Umbilical cord (tissue), 1 donor: ENCODE measurements at regions not wholly inside any gene's neighbourhood (a gene's known extent, or its start where the extent isn't known, plus 50 kb on each side); places are given as distances from the start of the nearest gene placed in this dataset.

Experiments
- DNase-seq: peaks from one replicate; pipeline ENCODE4 v3.0.0-alpha.2; 2015; ENCODE audit warnings: low spot score

DNA sequence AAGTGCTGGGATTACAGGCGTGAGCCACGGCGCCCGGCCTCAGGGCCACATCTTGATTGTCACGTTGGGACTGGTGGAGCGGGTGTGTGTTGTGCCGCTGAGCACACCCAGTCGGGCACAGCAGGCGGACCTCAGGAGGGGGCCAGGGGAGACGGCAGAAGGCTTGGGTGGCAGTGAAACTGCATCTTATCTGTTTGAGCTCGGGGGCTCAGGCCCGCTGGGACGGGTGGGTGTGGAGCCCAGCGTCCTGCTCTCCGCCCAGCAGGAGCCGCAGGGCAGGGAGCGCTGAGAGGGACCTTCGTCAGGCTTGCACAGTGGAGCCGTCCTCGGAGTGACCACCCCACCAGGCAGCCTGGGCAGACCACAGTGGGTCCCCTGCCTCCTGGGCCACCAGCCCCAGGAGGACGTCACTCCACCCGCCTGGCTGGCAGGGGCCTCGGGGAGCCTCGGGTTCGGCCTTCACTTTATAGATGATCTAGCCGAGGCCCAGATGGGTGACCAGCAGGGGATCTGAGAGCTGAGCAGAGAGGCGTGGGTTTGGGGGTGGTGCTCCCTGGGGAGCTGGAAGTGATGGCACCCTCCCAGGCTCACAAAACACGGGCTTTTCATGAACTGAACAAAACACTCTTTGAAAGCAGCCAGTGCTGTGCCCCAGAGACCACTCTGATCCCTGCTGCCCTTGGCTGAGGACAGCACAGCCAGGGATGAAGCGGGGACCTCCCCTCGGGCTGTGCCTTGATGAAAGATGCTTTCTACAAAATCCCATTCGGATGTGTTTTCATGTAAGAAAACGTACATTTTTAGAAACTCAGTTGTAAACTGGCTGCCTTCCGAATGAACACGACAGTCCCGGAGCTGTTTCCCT is 181.1 kb downstream of the SEC14L1 start:
- DNase-seq: no peak

DNA sequence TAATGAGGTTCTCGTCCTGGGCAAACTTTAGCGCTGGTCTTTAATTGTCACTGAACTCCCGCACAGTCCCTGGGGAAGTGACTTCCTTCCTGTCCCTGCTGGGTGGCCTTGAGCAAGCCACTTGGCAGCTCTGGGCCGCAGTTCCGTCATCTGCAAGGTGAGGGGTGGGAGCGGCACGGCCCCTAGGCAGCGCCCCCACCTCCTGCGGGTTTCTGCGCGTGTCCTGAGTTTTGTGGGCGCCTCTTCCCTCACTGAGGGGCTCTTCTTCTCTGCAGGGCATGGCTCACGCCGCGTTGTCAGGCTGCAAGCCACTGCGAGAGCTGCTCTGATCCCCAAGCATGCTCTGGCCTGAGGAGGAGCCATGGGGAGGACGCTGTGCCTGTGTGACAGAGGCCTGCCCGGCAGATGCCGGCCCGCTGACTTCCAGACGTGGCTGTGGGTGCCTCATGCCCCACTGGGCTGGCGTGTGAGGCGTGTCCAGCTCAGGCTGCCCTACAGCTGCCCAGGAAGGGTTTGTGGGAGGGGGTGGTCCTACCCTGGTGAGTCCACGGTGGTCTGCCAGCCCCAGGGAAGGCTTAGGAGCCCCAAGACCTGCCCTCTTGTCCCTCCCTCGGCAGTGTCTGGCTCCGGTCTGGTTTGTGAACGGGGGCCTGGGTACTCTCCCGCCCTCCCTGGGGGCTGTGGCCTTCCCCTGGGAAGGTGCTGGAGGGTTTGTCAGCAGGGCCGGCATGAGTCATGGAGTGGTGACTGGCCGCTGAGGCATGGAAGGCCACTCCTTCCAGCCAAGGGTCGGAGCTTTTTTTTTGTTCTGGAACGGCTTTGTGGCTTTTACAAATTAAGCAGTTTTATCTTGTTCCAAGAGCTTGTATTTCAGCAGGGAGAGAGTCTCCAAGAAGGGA is 182.0 kb downstream of the SEC14L1 start:
- peak; percentile 98 for DNase-seq

DNA sequence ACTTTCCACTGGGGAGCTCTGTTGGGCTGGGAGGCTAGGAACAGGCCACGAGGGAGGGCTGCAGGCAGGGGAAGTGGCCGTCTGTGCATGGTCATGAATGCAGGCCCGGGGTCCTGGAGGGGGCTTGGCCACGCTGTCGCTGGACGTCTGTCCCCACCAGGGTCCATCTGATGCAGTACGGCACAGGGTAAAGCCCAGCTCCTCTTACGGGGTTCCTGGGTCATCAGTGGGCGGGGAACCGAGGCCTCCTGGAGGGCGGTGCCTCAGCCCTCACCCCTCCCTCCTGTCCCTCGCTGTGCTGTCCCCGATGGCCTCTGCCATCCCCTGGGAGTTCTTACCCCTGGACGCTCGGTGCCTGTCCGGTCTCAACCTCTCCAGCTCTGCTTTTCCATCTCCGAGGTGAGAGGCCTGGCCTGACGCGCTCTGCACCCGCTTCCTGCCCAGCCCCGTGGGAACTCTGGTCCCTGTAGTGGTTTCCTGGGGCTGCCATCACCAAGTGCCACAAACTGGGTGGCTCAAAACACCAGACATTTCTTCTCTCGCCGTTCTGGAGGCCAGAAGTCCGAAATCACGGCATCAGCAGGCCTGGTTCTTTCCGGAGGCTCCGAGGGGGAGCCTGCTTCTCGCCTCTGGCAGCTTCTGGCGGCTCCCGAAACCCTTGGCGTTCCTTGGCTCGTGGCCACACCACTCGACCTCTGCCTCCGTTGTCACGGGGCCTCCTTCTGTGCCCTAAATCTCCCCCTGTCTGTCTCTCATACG is 182.8 kb downstream of the SEC14L1 start:
- no peak for DNase-seq

DNA sequence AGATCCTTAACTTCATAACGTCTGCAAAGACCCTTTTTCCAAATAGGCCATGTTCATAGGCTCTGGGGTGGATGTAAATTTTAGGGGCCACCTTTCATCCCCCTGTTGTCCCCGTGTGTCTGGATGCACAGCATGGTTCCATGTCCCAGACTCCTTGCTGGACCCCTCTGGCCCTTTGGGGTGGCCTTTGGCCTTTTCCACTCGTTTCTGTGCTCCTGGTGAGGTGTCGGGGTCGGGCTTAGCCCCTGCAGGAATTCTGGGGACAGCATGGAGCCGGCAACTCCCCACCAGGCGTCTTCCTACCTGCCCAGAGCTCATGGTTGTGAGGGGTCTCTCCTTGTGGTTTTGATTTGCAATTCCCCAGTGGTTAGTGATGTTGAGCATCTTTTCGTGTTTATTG is 183.5 kb downstream of the SEC14L1 start:
- no peak for DNase-seq

DNA sequence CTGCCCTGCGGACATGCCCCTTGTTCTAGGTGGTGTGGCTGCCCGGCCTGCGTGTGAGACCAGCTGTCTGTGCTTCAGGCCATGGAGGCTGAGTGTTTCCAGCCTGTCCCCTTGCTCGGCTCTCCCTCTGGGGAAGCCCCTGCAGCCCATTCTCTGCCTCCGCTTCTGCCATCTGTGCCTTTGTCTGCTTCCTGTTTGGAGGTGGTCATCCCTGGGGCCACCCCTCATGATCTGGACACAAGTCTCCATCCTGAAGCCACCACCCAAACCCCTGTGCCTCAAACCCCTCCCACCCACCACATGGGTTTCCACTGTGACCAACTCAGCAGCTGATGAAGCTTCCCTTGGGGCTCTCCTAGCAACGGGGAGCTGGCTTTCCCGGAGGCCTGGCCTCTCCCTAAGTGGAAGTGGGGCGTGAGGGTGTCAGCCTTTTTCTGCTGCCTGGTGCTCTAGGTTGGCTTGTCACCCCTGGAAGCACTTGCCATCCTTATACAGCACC is 184.9 kb downstream of the SEC14L1 start:
- no peak for DNase-seq

DNA sequence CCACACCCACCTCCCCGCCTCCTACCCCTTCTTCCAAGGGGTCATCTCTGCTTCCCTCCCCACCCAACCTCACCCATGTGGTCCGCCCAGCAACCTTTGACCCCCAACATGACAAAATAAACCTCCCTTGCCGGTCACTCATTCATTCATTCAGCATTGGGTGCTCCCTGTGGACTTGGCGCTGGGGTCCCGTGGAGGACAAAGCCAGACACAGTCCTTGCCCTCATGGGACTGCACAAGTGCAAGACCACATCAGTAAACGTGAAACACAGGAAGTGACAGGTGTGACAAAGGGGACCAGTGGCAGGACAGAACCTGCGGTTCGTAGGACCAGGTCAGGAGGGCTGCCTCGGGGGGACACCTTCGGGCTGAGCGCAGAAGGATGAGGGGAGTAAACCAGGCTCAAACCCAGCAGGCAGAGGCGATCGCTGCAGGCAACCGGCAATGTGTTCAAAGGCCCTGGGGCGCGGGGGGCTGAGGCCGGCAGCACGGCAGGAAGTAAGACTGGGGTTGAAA is 185.4 kb downstream of the SEC14L1 start:
- no peak for DNase-seq

DNA sequence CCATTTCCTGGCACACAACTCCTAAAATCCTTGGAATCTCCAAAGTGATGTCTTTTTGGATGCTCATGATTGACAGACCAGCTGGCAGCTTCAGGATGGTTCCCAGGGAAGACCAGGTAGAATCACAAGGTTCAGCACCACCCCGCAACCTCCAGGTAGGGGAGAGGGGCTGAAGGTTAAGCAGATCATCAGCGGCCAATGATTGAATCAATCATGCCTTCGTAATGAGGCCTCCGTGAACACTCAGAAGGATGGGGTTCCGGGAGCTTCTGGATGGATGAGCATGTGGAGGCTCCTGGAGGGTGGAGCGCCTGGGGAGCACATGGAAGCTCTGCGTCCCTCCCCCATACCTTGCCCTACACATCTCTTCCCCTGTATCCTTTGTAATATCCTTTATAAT is 185.9 kb downstream of the SEC14L1 start:
- DNase-seq: no peak

DNA sequence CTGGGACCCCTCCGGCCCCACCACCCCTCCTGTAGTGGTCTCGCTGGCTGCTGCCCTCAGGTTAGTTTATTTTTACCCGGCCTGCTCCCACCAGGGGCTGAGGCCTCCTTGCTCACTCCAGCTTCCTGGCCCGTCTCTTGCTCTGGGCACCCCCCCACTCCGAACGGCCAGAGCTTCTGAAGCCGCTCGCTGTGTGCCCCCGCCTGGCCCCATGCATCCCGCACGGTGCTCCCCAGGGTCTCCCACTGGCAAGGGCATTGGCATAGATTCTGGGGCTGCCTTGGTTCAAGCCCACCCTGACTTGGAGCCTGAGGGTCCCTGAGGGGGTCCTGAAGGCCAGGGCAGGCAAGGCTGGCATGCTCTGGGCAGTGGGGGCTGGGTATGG is 186.4 kb downstream of the SEC14L1 start:
- DNase-seq: no peak

DNA sequence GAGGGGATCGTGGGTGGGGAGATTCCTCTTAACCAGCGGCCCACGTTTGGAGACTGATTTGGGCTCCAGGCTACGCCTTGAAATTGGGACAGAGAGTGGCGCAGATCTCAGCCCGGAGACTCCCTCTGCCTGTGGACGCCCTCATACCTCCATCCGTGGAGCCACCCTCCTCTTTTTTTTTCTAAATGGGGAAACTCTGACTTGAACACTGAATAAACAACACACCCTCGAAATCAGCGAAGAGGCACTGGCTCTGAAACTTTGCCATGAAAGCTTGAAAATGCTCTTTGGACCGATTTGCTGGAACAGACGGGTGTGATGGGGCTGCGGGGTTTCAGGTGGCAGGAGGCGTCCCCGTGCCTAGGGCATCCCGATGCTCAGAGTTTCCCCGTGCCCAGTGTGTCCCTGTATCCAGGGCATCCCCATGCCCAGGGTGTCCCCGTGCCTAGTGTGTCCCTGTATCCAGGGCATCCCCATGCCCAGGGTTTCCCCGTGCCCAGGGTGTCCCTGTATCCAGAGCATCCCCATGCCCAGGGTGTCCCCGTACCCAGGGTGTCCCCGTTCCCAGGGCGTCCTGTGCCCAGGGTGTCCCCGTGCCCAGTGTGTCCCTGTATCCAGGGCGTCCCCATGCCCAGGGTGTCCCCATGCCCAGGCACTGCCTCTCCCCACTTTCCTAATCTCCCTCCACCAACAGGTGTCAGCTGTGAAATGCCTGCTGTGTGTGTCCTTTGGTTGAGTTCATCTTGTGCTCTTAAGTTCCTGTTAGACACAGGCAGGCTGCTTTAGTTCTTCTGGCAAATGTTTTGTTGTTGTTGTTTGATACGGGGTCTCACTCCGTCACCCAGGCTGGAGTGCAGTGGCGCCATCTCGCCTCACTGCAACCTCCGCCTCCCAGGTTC is 187.0 kb downstream of the SEC14L1 start:
- no peak for DNase-seq

DNA sequence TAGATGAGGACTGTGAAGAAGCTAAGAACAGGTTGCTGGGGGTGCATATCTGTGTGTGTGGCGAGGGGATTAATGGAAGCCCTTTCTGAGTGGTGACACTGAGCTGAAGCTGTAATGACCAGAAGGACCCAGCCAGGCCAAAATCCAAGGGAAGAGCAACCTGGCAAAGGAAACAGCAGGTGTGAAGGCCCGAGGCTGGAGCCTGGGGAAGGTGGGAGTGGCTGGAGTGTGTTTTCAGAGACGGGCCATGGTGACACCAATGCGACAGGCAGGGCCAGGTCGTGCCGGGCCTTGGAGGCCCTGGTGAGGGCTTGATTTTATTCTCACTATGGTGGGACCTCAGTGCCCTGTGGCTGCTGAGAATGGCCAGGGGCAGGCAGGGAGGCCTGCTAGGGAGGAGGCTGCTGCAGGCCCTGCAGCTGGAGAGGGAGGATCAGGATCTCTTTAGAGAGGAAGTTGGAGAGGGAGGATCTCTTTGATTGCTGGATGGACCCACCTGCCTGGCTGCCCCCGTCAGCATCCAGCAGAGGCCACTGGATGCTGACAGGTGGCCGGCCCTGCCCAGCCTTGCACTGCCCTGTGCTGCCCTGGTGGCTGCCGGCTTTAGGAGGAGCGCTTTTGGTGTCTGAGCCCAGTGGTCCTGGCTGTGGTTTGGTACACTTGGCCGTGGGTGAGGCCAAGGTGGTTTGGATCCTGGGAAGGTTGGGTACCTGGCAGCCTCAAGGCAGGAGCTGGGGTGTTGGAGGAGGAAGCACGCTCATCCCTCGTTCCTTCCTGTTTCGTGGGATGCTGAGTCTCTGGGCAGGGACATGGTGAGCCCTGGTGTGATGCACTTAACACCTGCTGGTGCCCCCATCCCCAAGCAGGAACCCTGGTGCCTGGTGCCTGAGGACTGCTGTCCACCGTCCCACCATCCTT is 188.3 kb downstream of the SEC14L1 start:
- no peak for DNase-seq

DNA sequence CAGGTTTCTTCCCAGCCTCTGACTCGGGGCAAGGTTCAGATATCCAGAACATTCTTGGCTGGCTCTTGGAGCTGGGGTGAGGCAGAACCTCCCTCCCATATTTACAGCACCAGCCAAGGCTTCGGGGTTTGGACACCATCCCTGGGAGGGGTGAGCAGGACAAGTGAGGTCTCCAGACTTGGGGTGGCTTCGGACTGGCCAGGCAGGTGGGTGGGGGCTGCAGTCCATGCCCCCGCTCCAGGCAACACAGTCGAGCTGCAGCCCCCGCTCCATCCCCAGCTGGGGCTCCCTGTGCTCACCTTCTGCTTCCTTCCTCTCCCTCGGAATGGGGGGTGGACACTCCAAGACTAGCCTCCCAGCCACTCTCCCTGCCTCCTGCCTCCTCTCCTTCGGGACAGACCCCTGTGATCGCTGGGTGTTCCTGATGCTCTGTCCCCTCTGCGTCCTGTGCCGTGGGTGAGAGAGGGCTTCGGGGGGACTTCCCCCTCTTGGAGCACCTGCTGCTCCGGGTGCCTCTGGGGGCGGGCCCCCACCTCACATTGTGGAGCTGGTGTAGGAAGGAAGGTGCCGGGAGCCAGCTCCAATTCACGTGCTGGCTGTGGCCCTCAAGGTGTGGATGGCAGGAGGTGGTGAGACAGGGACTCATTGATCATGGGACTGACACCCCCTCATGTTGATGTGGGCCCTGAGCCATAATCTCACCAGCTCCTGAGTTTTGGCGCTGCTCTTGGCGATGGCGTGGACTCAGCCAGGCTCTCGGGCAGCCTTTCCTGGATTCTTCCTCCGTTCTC is 189.2 kb downstream of the SEC14L1 start:
- no peak for DNase-seq

DNA sequence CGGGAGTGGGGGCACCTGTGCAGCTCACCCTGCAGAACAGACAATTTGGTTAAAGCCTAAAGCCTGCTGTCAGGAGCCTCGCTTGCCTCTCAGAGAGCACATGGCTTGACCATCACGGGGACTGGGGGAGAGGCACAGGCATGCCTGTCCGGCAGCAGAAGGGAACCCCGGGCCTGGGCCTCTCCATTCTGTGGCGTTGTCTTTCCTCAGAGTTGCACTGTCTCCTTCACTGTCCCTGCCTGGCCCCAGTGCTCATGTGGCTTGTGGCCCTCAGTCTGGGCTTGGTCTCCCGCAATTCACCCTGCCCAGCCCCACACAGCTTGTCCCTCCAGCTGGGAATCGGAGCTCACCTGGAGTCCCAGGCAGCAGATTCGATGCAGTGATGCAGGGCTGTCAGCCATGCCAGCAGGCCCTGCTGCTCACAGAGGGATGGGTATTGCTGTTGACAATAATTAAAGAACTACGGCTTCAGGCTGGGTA is 189.9 kb downstream of the SEC14L1 start:
- no peak for DNase-seq

DNA sequence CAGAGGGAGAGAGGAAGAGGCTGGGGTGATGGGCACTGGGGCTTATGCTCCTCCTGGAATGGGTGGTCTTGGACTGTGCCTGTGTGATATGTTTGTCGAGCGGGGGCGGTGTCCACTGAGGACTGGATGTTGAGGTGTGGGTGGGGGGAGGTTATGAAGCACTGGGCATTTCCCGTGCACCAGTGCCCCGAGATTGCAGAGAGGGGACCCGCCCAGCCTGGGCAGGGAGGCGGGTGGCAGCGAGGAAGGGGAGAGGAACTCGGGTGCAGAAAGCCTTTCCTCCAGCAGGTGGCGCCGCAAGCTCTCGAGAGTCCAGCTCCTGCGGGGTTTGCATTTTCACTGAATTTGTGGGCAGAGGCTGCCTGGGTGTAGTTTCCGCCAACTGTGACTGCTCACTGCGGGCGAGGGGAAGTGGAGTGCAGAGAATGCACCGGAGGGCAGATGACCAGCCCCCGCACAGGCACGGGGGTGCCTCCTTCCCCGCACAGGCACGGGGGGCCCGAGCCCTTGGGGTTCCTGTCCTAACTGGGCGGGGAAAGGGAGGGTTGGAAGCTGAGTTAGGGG is 190.6 kb downstream of the SEC14L1 start:
- DNase-seq: peak; percentile 92

DNA sequence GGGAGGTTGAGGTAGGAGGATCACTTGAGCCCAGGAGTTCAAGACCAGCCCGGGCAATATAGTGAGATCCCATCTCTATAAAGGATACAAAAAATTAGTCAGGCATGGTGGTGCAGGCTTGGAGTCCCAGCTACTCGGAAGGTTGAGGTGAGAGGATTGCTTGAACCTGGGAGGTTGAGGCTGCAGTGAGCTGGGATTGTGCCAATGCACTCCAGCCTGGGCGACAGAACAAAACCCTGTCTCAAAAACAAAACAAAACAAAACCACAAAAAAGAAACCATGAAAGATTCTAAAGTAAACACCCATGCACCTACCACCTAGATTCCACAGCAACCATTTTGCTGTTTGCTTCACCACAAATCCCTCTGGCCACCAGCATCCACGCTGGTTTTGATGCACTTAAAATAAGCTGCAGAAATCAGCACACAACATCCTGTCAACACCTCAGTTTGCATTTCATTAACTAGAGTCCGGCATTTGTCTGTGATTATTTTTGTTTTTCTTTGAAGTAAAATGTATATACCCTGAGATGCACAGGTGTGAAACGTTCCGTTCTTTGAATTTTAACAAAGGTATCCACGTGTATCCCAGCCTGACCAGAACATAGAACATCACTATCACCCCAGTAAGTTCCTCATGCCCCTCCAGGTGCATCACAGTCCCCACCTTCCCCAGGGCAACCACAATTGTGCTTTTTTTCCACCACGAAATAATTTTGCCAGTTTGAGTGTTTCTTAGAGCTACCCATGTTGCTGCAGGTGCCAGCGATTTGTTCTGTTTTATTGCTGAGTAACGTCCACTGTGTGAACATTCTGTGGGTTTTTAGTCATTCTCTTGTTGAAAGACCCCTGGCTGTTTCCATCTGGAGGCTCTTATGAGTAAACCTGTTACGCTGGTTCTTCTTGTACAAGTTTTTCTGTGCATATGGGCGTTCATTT is 191.5 kb downstream of the SEC14L1 start:
- no peak for DNase-seq

DNA sequence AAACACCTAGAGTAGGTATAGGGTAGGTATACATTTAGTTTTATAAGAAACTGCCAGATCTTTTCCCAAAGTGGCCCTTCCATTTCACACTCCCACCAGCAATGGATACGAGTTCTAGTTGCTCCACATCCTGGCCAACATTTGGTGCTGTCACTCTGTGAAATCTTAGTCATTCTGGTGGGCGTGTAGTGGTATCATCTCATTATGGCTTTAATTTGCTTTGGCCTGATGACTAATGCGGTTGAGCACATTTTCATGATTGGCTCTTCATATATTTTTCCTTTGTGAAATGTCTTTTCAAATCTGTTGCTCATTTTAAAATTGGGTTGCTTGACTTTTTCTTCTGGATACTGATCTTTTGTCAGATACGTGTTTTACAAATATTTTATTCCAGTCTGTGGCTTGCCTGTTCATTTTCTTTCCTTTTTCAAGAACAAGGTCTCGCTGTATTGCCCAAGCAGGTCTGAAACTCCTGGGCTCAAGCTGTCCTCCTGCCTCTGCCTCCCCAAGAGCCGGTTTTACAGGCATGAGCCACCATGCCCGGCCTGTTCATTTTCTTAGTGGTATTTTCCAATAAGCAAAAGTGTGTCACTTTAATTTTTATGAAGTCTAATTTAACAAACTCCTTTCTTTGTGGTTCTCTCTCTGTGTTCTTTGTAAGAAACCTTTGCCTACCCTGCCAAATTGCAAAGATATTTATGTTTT is 192.4 kb downstream of the SEC14L1 start:
- no peak for DNase-seq

DNA sequence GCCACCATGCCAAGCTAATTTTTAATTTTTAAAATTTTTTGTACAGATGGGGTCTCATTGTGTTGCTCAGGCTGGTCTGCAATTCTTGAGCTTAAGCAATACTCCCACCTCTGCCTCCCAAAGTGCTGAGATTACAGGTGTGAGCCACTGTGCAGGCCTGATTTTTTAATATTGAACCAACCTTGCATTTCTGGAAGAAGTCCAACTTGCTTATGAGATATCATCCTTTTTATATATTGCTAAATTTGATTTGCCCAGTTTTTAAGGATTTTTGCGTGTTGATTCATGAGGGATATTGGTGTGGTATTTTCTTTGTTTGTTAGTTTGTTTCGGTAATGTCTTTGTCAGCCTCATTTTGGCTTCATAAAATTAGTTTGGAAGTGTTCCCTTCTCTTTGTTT is 196.4 kb downstream of the SEC14L1 start:
- DNase-seq: no peak
